Type B pancreatic cell (in vitro differentiated cells): ENCODE measurements at regions not wholly inside any gene's neighbourhood (a gene's known extent, or its start where the extent isn't known, plus 50 kb on each side); places are given as distances from the start of the nearest gene placed in this dataset.

Experiments
- DNase-seq: peaks from one replicate; pipeline ENCODE4 v3.0.0; 2021; ENCODE audit warnings: mixed read lengths; ENCODE audit not compliant: unreplicated experiment; ENCODE audit errors: extremely low spot score
- H3K27ac Mint-ChIP-seq: 2 replicates; pipeline ENCODE4 v1.8.0; 2021; ENCODE audit warnings: mild to moderate bottlenecking, mixed read lengths
- H3K27me3 Mint-ChIP-seq: 2 replicates; pipeline ENCODE4 v1.8.0; 2021; ENCODE audit warnings: mixed read lengths
- H3K36me3 Mint-ChIP-seq: 2 replicates; pipeline ENCODE4 v1.8.0; 2021; ENCODE audit warnings: mixed read lengths
- H3K4me1 Mint-ChIP-seq: one replicate; pipeline ENCODE4 v1.8.0; 2021; ENCODE audit warnings: mixed read lengths; ENCODE audit not compliant: unreplicated experiment
- H3K4me3 Mint-ChIP-seq: 2 replicates; pipeline ENCODE4 v1.8.0; 2021; ENCODE audit warnings: mild to moderate bottlenecking, mixed read lengths
- H3K9me3 Mint-ChIP-seq: 2 replicates; pipeline ENCODE4 v1.8.0; 2021; ENCODE audit warnings: mixed read lengths
- TF ChIP-seq, protein P1 (sequence below): fragments of 200-600 bp; sonication (generic); conservative IDR thresholded peaks from 2 replicates; pipeline ENCODE4 v1.5.0; 2021; ENCODE audit warnings: antibody characterized with exemption, mild to moderate bottlenecking

DNA sequence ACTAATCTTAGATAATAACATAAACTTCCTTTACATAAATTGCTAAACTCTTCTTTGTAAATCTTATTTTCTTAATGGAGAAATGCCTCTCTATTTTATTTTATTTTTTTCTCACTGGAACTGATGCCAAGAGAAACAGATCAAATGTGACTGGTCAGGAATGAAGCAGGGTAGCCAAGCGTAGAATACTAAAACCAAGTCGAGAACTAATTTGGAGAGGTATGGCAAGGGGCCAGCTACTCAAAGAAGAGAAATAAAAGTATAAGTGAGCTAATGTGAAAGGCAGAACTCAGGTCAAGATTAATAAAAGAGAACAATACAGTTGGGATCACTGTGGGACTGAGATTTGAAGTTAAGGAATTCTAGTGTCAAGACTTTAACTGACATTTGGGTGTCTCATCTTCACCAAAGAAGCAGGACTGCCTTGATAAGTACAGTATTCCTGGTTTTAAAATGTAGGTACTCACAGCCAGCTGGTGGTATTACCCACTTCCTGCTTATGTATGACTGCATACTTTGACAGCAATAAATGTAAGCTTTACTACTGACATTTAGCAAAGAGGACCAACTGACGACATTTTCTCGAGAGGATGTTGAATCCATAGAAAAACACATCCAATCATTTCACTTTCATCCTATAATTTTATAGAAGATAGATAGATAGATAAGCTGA, 1192.2 kb downstream of the EFNB2 start:
- no peak for DNase-seq

DNA sequence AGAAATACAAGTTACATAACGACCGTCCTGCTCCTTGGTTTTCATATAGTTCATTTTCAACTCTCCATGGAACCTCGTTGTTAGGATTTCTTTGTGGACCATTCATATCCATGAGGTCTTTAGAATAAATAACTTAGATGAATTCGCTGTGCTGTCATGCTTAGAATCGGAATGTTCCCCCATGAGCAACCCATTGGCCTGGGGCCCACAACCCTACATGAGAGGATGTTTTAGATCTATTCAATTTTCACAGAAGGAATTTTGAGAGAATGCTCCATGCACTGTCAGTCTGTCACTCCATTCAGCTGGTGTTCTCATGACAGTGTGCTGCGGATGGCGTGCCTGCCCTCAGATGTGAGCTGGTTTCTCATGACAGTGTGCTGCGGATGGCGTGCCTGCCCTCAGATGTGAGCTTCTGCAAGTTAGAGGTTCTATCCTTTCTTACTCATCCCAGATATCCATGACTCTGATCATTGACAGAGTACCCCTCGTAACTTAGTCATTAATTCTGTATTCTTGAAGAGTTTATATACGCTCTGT, 1193.1 kb downstream of the EFNB2 start:
- no peak overlapping the region for H3K27ac Mint-ChIP-seq
- H3K27me3 Mint-ChIP-seq = no peaks in the 10 kb centered on the region
- no peak overlapping the region for H3K4me3 Mint-ChIP-seq
- H3K9me3 Mint-ChIP-seq = peaks cover 4% of the 10 kb centered on the region
- peaks cover 4% of the 10 kb centered on the region for H3K4me1 Mint-ChIP-seq
- H3K36me3 Mint-ChIP-seq = no peaks in the 10 kb centered on the region
- no peak for DNase-seq
- TF ChIP-seq, protein P1, sequence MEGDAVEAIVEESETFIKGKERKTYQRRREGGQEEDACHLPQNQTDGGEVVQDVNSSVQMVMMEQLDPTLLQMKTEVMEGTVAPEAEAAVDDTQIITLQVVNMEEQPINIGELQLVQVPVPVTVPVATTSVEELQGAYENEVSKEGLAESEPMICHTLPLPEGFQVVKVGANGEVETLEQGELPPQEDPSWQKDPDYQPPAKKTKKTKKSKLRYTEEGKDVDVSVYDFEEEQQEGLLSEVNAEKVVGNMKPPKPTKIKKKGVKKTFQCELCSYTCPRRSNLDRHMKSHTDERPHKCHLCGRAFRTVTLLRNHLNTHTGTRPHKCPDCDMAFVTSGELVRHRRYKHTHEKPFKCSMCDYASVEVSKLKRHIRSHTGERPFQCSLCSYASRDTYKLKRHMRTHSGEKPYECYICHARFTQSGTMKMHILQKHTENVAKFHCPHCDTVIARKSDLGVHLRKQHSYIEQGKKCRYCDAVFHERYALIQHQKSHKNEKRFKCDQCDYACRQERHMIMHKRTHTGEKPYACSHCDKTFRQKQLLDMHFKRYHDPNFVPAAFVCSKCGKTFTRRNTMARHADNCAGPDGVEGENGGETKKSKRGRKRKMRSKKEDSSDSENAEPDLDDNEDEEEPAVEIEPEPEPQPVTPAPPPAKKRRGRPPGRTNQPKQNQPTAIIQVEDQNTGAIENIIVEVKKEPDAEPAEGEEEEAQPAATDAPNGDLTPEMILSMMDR = no peak

More for the DNA sequence above, 1192.2 kb downstream of the EFNB2 start:
- no peaks in the 10 kb centered on the region for H3K27me3 Mint-ChIP-seq
- H3K36me3 Mint-ChIP-seq = no peaks in the 10 kb centered on the region
- peaks cover 6% of the 10 kb centered on the region for H3K4me1 Mint-ChIP-seq
- TF ChIP-seq, protein P1 = no peak
- H3K27ac Mint-ChIP-seq = no peak overlapping the region
- H3K9me3 Mint-ChIP-seq = peaks cover 4% of the 10 kb centered on the region
- no peak overlapping the region for H3K4me3 Mint-ChIP-seq

DNA sequence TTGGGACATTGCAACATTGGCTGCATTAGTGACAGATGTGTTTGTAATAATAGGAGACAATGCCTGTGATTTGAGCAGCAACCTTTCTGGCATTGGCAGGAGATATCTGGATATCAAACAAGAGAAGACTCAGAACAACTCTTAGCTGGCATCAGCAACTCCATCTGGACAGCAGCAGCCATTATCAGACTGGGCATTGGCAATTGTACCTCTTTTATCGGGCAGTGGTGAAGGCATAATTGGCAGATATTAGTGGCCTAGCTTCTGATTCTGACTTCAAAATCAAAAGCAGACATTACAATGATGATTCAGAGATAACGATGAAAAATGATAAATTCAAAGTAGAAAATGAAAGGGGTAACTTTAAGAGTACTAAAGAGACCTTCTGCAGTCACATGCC, 1193.7 kb downstream of the EFNB2 start:
- DNase-seq = no peak
- Mint-ChIP-seq H3K27ac (no peak overlapping the region), H3K36me3 (no peaks in the 10 kb centered on the region), H3K27me3 (no peaks in the 10 kb centered on the region), H3K4me1 (peaks cover 4% of the 10 kb centered on the region), H3K4me3 (no peak overlapping the region), H3K9me3 (peaks cover 4% of the 10 kb centered on the region)
- TF ChIP-seq, protein P1 = no peak

DNA sequence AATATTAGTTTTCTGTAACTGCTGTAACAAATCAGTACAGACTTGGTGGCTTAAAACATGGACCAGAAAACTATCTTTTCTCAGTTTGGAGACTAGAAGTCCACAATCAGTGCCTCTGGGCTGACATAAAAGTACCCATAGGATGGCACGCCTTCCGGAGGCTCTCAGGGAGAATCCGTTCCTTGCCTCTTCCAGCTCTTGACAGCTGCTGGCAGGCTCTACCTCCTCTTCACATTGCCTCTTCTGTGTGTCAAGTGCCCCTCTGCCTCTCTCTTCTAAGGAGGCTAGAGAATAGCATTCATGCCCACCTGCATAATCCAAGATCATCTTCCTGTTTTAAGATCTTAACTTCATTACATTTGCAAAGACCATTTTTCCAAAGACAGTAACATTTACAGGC, 1194.2 kb downstream of the EFNB2 start:
- no peaks in the 10 kb centered on the region for H3K36me3 Mint-ChIP-seq
- peaks cover 5% of the 10 kb centered on the region for H3K9me3 Mint-ChIP-seq
- no peak for DNase-seq
- H3K27ac Mint-ChIP-seq = no peak overlapping the region
- TF ChIP-seq, protein P1 = no peak
- H3K4me3 Mint-ChIP-seq = no peak overlapping the region
- no peaks in the 10 kb centered on the region for H3K27me3 Mint-ChIP-seq
- peaks cover 4% of the 10 kb centered on the region for H3K4me1 Mint-ChIP-seq

DNA sequence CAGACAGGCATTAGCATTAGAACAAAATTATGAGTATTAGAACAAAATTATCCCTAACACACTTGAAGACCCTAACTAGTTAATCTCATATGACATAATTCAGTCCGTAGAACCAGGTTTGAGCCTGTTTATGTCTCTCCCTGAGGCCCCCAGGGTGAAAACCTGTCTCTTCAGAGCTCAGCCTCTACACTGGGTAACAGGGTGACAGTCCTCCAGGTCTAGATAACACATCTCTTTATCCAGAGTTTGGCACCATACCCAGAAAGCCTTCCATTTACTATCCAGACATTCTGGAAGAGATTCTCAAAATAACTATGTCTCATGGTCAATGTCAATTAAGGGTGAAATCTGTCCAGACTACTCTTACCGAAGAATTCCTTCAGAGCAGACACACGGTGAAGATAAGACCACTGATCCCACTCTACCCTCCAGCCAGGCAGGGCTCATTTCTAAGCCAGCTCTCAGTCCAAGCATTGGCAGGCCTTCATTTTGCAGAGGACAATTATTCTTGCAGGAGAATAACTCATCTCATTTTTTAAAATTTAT, 1195.3 kb downstream of the EFNB2 start:
- H3K27ac Mint-ChIP-seq = no peak overlapping the region
- no peaks in the 10 kb centered on the region for H3K4me1 Mint-ChIP-seq
- no peaks in the 10 kb centered on the region for H3K36me3 Mint-ChIP-seq
- no peak for DNase-seq
- H3K27me3 Mint-ChIP-seq = no peaks in the 10 kb centered on the region
- TF ChIP-seq, protein P1 = no peak
- no peak overlapping the region for H3K4me3 Mint-ChIP-seq
- peaks cover 15% of the 10 kb centered on the region for H3K9me3 Mint-ChIP-seq
